ENCODE measurements at regions not wholly inside any gene's neighbourhood (a gene's known extent, or its start where the extent isn't known, plus 50 kb on each side); places are given as distances from the start of the nearest gene placed in this dataset.

- H3K27me3 ChIP-seq (ENCODE audit: insufficient read depth, poor library complexity, severe bottlenecking), result no peaks in the 10 kb centered on the region
- no peak for TF ChIP-seq POLR2AphosphoS5 (IDR thresholded peaks at IDR 0.05; ENCODE audit: low read depth)
- TF ChIP-seq REST (IDR thresholded peaks at IDR 0.05; ENCODE audit: insufficient replicate concordance, low read depth), result no peak
- no peak for TF ChIP-seq CTCF (IDR thresholded peaks at IDR 0.05; ENCODE audit: insufficient read depth, low read length)
- DNase-seq (ENCODE audit: low read depth in 1 of 2, low spot score in 1 of 2), result no peak
- H3K4me3 ChIP-seq (replicated peaks; ENCODE audit: insufficient read depth, low read length), result no peak overlapping the region
- H3K27ac ChIP-seq (replicated peaks), result no peak overlapping the region
Measured at GRCh38 chr5:98432378-98432777, 341.1 kb upstream of the RGMB start.

GRCh38 chr5:98433022-98433421 is 340.4 kb upstream of the RGMB start:
- no peaks in the 10 kb centered on the region for H3K27me3 ChIP-seq (ENCODE audit: insufficient read depth, poor library complexity, severe bottlenecking)
- DNase-seq (ENCODE audit: low read depth in 1 of 2, low spot score in 1 of 2), result no peak
- H3K27ac ChIP-seq (replicated peaks), result no peak overlapping the region
- no peak overlapping the region for H3K4me3 ChIP-seq (replicated peaks; ENCODE audit: insufficient read depth, low read length)
- TF ChIP-seq POLR2AphosphoS5 (IDR thresholded peaks at IDR 0.05; ENCODE audit: low read depth) (no peak), REST (IDR thresholded peaks at IDR 0.05; ENCODE audit: insufficient replicate concordance, low read depth) (no peak), CTCF (IDR thresholded peaks at IDR 0.05; ENCODE audit: insufficient read depth, low read length) (no peak), SPI1 (IDR thresholded peaks at IDR 0.05; ENCODE audit: borderline replicate concordance, low read depth) (no peak), GABPA (IDR thresholded peaks at IDR 0.05; ENCODE audit: low read depth) (no peak)

GRCh38 chr5:98433673-98434072 is 339.8 kb upstream of the RGMB start:
- Histone ChIP-seq H3K27me3 (ENCODE audit: insufficient read depth, poor library complexity, severe bottlenecking) (no peaks in the 10 kb centered on the region), H3K4me3 (replicated peaks; ENCODE audit: insufficient read depth, low read length) (no peak overlapping the region), H3K27ac (replicated peaks) (no peak overlapping the region)
- no peak for DNase-seq (ENCODE audit: low read depth in 1 of 2, low spot score in 1 of 2)
- TF ChIP-seq REST (IDR thresholded peaks at IDR 0.05; ENCODE audit: insufficient replicate concordance, low read depth) (no peak), GABPA (IDR thresholded peaks at IDR 0.05; ENCODE audit: low read depth) (no peak), SPI1 (IDR thresholded peaks at IDR 0.05; ENCODE audit: borderline replicate concordance, low read depth) (no peak), POLR2AphosphoS5 (IDR thresholded peaks at IDR 0.05; ENCODE audit: low read depth) (no peak), CTCF (IDR thresholded peaks at IDR 0.05; ENCODE audit: insufficient read depth, low read length) (no peak)
